HEK293 (cell line): ENCODE measurements at regions not wholly inside any gene's neighbourhood (a gene's known extent, or its start where the extent isn't known, plus 50 kb on each side); places are given as distances from the start of the nearest gene placed in this dataset.
"Not testable (repeated sequence)": the region's sequence is repeated elsewhere in the genome, so short reads cannot be mapped to it uniquely, and the experiment has no call there.

Experiments used
- CTCF ChIP-seq: fragments of 450-650 bp; formaldehyde crosslinking; IDR thresholded peaks from 2 replicates; pipeline ENCODE4 v1.5.1; 2016; ENCODE audit warnings: missing biosample characterization, missing genetic modification characterization
- GLI2 ChIP-seq: fragments of 450-650 bp; formaldehyde crosslinking; IDR thresholded peaks from 2 replicates; pipeline ENCODE4; 2017; ENCODE audit warnings: missing biosample characterization, missing genetic modification characterization, low read depth, borderline replicate concordance
- PRDM1 ChIP-seq: fragments of 450-650 bp; formaldehyde crosslinking; IDR thresholded peaks from 2 replicates; pipeline ENCODE4; 2016; ENCODE audit warnings: missing biosample characterization, missing genetic modification characterization
- REST ChIP-seq: fragments of 450-650 bp; formaldehyde crosslinking; IDR thresholded peaks from 2 replicates; pipeline ENCODE4 v1.5.1; 2016; ENCODE audit warnings: missing biosample characterization, missing genetic modification characterization
- ZFP37 ChIP-seq: fragments of 450-650 bp; formaldehyde crosslinking; IDR thresholded peaks from 2 replicates; pipeline ENCODE4 v1.5.1; 2016; ENCODE audit warnings: missing biosample characterization, missing genetic modification characterization
- ZNF416 ChIP-seq: fragments of 450-650 bp; formaldehyde crosslinking; IDR thresholded peaks from 2 replicates; pipeline ENCODE4 v1.5.1; 2016; ENCODE audit warnings: missing biosample characterization, missing genetic modification characterization

DNA sequence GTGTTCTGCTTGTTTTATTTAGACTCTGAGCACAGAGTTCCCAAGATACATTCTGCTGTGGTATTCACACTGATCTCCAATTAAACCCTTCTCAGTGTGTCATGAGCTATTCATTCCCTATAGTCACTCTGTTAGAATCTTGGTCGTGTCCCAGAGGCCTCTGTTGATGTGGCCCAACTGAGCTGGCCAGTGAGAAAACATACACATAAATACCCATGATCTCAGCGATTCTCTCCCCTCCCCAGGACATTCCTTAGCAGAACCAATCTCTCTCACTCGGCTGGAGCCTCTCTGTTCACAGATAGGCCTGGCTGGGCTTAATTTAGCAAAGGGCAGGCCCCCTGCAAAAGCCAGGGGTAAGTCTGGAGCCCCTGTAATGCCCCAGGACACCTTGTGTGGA lies 109.6 kb upstream of the NBPF9 start:
- TF ChIP-seq GLI2, REST, CTCF, ZNF416, PRDM1, ZFP37 (tag by site-specific recombination): not testable (repeated sequence)
